Cardiac muscle cell (in vitro differentiated cells and primary cell): ENCODE measurements at regions not wholly inside any gene's neighbourhood (a gene's known extent, or its start where the extent isn't known, plus 50 kb on each side); places are given as distances from the start of the nearest gene placed in this dataset.
"Not testable (repeated sequence)": the region's sequence is repeated elsewhere in the genome, so short reads cannot be mapped to it uniquely, and the experiment has no call there.

Experiments
- DNase-seq, 2 donors: peaks; one replicate each; pipeline versions ENCODE4 v3.0.0 to v3.0.0-alpha.2; 2010 to 2017; ENCODE audit warnings: low read depth in 1 of 2, low spot score in 1 of 2
- H3K27ac ChIP-seq: fragments of 200-600 bp; sonication (generic); 2 replicates; pipeline ENCODE4 v1.5.1; 2016
- H3K27me3 ChIP-seq: fragments of 200-600 bp; sonication (generic); 2 replicates; pipeline ENCODE4 v1.6.0; 2016; ENCODE audit warnings: control low read depth
- H3K36me3 ChIP-seq: fragments of 200-600 bp; sonication (generic); 2 replicates; pipeline ENCODE4 v1.5.1; 2016; ENCODE audit warnings: control low read depth
- H3K4me1 ChIP-seq: fragments of 200-600 bp; sonication (generic); 2 replicates; pipeline ENCODE4 v1.8.1; 2017; ENCODE audit warnings: low read depth, mild to moderate bottlenecking, mixed run types
- H3K4me3 ChIP-seq: fragments of 200-600 bp; sonication (generic); 2 replicates; pipeline ENCODE4 v1.5.1; 2016; ENCODE audit warnings: mild to moderate bottlenecking
- H3K9me3 ChIP-seq: fragments of 200-600 bp; sonication (generic); 2 replicates; pipeline ENCODE4 v1.5.1; 2017; ENCODE audit warnings: low read depth, mild to moderate bottlenecking, control low read depth
- TF ChIP-seq, protein P1 (sequence below): IDR thresholded peaks from 2 replicates; pipeline ENCODE4 v1.5.1; 2012; ENCODE audit warnings: low read depth, mild to moderate bottlenecking, low read length

DNA sequence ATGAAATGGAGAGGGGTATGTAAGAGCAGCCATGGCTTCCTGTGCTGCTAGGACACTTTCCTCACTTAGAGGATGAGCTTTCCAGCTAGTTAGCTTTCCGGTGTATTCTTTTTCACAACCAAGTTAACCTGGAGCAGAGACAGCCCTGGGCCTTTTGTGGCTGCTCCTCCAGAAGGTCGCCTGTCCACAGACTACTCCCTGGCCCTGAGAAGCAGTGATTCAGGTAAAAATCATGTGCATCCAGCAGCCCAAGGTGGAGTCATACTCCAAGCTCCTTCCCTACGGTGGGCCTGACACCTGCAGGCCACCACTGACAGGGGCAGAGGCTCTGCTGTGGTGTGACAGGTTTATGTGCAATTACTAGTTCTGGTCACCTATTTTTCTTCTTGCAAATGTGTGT, 187.2 kb downstream of the ANKRD30B start:
- H3K4me3 ChIP-seq: no peak overlapping the region
- TF ChIP-seq, protein P1, sequence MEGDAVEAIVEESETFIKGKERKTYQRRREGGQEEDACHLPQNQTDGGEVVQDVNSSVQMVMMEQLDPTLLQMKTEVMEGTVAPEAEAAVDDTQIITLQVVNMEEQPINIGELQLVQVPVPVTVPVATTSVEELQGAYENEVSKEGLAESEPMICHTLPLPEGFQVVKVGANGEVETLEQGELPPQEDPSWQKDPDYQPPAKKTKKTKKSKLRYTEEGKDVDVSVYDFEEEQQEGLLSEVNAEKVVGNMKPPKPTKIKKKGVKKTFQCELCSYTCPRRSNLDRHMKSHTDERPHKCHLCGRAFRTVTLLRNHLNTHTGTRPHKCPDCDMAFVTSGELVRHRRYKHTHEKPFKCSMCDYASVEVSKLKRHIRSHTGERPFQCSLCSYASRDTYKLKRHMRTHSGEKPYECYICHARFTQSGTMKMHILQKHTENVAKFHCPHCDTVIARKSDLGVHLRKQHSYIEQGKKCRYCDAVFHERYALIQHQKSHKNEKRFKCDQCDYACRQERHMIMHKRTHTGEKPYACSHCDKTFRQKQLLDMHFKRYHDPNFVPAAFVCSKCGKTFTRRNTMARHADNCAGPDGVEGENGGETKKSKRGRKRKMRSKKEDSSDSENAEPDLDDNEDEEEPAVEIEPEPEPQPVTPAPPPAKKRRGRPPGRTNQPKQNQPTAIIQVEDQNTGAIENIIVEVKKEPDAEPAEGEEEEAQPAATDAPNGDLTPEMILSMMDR: no peak
- no peaks in the 10 kb centered on the region for H3K27me3 ChIP-seq
- H3K27ac ChIP-seq: no peak overlapping the region
- no peak for DNase-seq
- no peaks in the 10 kb centered on the region for H3K36me3 ChIP-seq
- no peaks in the 10 kb centered on the region for H3K9me3 ChIP-seq
- H3K4me1 ChIP-seq: no peaks in the 10 kb centered on the region

DNA sequence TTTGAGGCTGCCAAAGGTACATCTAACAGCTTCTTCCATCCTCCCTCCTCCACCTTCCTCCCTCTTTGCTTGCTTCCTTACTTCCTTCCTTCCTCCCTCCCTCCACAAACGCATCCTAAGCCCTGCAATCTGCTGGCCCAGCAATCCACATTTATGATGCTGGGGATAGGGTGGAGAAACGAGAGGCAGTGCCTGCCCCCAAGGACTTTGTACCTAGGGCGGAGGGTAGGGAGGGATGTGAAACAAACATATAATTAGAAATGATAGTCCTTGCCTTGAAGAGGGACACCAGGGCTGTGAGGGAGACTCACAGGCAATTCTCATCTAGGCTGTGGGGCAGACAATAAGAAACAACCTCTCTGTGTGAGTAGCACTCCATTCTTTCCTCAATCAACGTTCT, 188.3 kb downstream of the ANKRD30B start:
- DNase-seq: no peak
- no peaks in the 10 kb centered on the region for H3K4me1 ChIP-seq

DNA sequence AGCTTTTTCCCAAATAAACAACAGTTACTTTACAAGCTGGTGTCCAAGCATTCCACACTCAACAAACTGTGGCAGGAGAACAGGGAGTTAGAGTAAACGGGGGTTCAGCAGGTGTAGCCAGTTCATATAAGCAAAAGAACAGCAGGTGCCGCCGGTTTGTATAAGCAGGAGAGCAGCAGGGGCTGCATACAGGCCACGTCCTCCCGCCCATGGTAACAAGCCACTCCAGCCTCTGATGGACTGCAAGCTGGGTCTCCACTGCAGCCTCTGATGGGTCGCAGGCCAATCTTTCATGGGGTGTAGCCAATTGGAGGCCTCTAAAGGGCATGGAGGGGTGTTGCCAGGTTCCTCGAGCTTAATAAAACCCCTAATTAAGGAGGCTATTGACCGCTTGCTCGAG, 189.3 kb downstream of the ANKRD30B start:
- no peaks in the 10 kb centered on the region for H3K36me3 ChIP-seq
- H3K9me3 ChIP-seq: no peaks in the 10 kb centered on the region
- TF ChIP-seq, protein P1: no peak
- no peaks in the 10 kb centered on the region for H3K4me1 ChIP-seq
- DNase-seq: no peak
- no peaks in the 10 kb centered on the region for H3K27me3 ChIP-seq
- H3K27ac ChIP-seq: no peak overlapping the region
- H3K4me3 ChIP-seq: no peak overlapping the region

More for the DNA sequence above, 188.3 kb downstream of the ANKRD30B start:
- Histone ChIP-seq H3K27ac (no peak overlapping the region), H3K4me3 (no peak overlapping the region), H3K9me3 (no peaks in the 10 kb centered on the region), H3K36me3 (no peaks in the 10 kb centered on the region), H3K27me3 (no peaks in the 10 kb centered on the region)
- TF ChIP-seq, protein P1: no peak

DNA sequence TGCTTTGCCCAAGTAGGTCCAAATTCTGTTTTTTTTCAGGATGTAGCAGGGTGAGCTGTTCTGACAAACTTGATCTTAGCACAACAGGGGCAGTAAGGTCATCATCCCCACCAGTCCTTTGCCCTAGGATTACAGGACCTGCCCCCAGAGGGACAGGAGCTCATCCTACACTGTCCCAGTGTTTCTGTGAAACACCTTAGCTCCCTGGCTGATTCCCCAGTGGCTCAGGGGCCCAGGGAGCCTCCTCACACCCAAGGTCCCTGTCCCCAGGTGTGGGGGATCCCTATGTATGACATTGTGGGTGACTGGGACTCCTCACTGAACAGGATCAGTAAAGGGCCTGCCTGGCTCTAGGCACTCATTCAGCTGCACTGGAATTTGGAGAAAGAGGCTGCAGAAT, 191.2 kb downstream of the ANKRD30B start:
- no peaks in the 10 kb centered on the region for H3K9me3 ChIP-seq

DNA sequence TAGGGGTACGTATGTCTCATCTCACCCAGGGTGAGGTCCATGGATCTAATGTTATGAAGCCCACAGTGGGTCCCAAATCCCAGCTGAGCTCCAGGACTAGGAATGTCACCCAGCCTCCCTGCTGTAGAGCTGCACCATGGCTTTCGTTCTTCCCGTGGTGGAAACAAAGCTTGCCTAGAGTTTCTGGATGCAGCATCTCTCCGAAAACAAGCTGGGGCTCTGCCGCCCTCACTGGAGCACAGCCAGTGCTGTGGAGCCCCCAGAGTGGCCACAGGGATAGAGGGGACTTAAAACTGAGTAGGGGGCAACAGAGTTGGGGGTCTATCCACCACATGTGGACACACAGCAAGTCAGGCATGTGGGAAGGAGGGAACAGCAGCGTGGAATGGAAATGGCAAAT, 192.1 kb downstream of the ANKRD30B start:
- not testable (repeated sequence) for DNase-seq, H3K27ac ChIP-seq, H3K36me3 ChIP-seq, H3K27me3 ChIP-seq, H3K4me1 ChIP-seq, H3K4me3 ChIP-seq, H3K9me3 ChIP-seq

More for the DNA sequence above, 191.2 kb downstream of the ANKRD30B start:
- Histone ChIP-seq H3K4me1 (no peaks in the 10 kb centered on the region), H3K4me3 (no peak overlapping the region), H3K36me3 (no peaks in the 10 kb centered on the region), H3K27ac (no peak overlapping the region), H3K27me3 (no peaks in the 10 kb centered on the region)
- TF ChIP-seq, protein P1: no peak
- DNase-seq: no peak

DNA sequence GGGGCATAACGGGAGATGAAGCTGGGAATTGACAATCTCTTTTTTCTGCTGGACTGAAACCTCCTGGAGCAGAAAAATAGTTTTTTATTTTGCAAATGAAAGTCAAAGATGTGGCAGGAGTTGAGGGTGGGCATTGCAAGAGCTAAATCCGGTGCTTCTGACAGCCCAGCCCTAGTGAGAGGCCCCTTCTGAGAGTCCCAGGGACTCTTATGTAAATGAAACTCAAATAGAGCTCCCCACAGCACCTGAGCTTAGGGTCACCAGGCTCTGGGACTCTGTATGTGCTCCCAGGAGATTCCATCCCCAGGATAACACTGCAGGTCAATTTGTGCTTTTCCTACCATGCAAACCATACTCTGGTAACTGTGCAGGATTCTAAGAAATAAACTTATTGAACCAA, 192.8 kb downstream of the ANKRD30B start:
- no peaks in the 10 kb centered on the region for H3K36me3 ChIP-seq
- H3K9me3 ChIP-seq: no peaks in the 10 kb centered on the region
- no peak overlapping the region for H3K4me3 ChIP-seq
- no peak for DNase-seq
- H3K27ac ChIP-seq: no peak overlapping the region
- H3K27me3 ChIP-seq: no peaks in the 10 kb centered on the region
- TF ChIP-seq, protein P1: no peak
- H3K4me1 ChIP-seq: no peaks in the 10 kb centered on the region
